ENCODE measurements at regions not wholly inside any gene's neighbourhood (a gene's known extent, or its start where the extent isn't known, plus 50 kb on each side); places are given as distances from the start of the nearest gene placed in this dataset.

- no peak for TF ChIP-seq CTCF (IDR thresholded peaks at IDR 0.05)
- no peak for TF ChIP-seq POLR2AphosphoS5 (IDR thresholded peaks at IDR 0.05; ENCODE audit: low read depth, low read length)
- TF ChIP-seq JUND (IDR thresholded peaks at IDR 0.05), result no peak
- no peak for TF ChIP-seq RCOR1 (IDR thresholded peaks at IDR 0.05; ENCODE audit: low read length)
- no peak for TF ChIP-seq FOXJ3 (CRISPR knock-in tag; IDR thresholded peaks at IDR 0.05)
- TF ChIP-seq SIN3A (IDR thresholded peaks at IDR 0.05; ENCODE audit: borderline replicate concordance, low read depth, low read length), result no peak
- TF ChIP-seq RAD21 (IDR thresholded peaks at IDR 0.05; ENCODE audit: low read length), result no peak
- no peak for TF ChIP-seq NRF1 (IDR thresholded peaks at IDR 0.05; ENCODE audit: low read depth, low read length)
- no peak for TF ChIP-seq EZH2phosphoT487 (IDR thresholded peaks at IDR 0.05; ENCODE audit: borderline replicate concordance, low read depth)
- no peak for TF ChIP-seq YY1 (IDR thresholded peaks at IDR 0.05; ENCODE audit: low read depth)
- TF ChIP-seq GATA2 (CRISPR knock-in tag; IDR thresholded peaks at IDR 0.05), result no peak
- TF ChIP-seq USF2 (IDR thresholded peaks at IDR 0.05; ENCODE audit: borderline replicate concordance, low read depth, low read length), result no peak
These were observed 102.2 kb upstream of the GJB6 start for GRCh38 chr13:20334309-20334708.
